Neural cell (in vitro differentiated cells): ENCODE measurements at regions not wholly inside any gene's neighbourhood (a gene's known extent, or its start where the extent isn't known, plus 50 kb on each side); places are given as distances from the start of the nearest gene placed in this dataset.

Experiments
- H2AFZ ChIP-seq: fragments of 200-600, 300-800 bp; sonication (generic), shearing (Covaris generic); 2 replicates; pipeline ENCODE4 v1.6.0; 2014; ENCODE audit warnings: low read depth, mild to moderate bottlenecking, antibody characterized with exemption, low read length, moderate library complexity
- H3F3A ChIP-seq: fragments of 200-600 bp; shearing (Covaris generic); 2 replicates; pipeline ENCODE4 v1.6.1; 2016; ENCODE audit warnings: mild to moderate bottlenecking, moderate library complexity, mixed read lengths, antibody characterized with exemption, low read length; ENCODE audit not compliant: insufficient read depth, poor library complexity, severe bottlenecking
- H3K27ac ChIP-seq: fragments of 200-600, 300-800 bp; sonication (generic), shearing (Covaris generic); 2 replicates; pipeline ENCODE4 v1.5.1; 2014; ENCODE audit warnings: mild to moderate bottlenecking, low read length, moderate library complexity
- H3K27me3 ChIP-seq: fragments of 300-800, 200-600 bp; sonication (generic), shearing (Covaris generic); 2 replicates; pipeline ENCODE4 v1.6.0; 2014; ENCODE audit warnings: mild to moderate bottlenecking, low read depth, low read length, moderate library complexity; ENCODE audit not compliant: insufficient read depth
- H3K36me3 ChIP-seq: fragments of 300-800, 200-600 bp; sonication (generic), shearing (Covaris generic); 2 replicates; pipeline ENCODE4 v1.5.1; 2014; ENCODE audit warnings: mild to moderate bottlenecking, antibody characterized with exemption, low read length, moderate library complexity; ENCODE audit not compliant: insufficient read depth
- H3K4me2 ChIP-seq: fragments of 300-800, 200-600 bp; sonication (generic), shearing (Covaris generic); 2 replicates; pipeline ENCODE4 v1.6.0; 2014; ENCODE audit warnings: mild to moderate bottlenecking, low read length
- H3K4me3 ChIP-seq: fragments of 300-800, 200-600 bp; sonication (generic), shearing (Covaris generic); 2 replicates; pipeline ENCODE4 v1.5.1; 2014; ENCODE audit warnings: mild to moderate bottlenecking, low read length, moderate library complexity
- H3K79me2 ChIP-seq: fragments of 200-600 bp; shearing (Covaris generic); replicated peaks from 2 replicates; pipeline ENCODE4 v1.6.0; 2014; ENCODE audit warnings: mild to moderate bottlenecking, low read length, moderate library complexity; ENCODE audit not compliant: insufficient read depth
- H3K9ac ChIP-seq: fragments of 300-800, 200-600 bp; sonication (generic), shearing (Covaris generic); 2 replicates; pipeline ENCODE4 v1.6.1; 2016; ENCODE audit warnings: mild to moderate bottlenecking, low read length, mixed read lengths
- H3K9me2 ChIP-seq: fragments of 200-600 bp; shearing (Covaris generic); 2 replicates; pipeline ENCODE4 v1.6.1; 2016; ENCODE audit warnings: mild to moderate bottlenecking, low read length, mixed read lengths; ENCODE audit not compliant: insufficient read depth
- H3K9me3 ChIP-seq: fragments of 200-600, 300-800 bp; sonication (generic), shearing (Covaris generic); 2 replicates; pipeline ENCODE4 v1.6.1; 2016; ENCODE audit warnings: mild to moderate bottlenecking, mixed run types, low read length, moderate library complexity, mixed read lengths
- H4K20me1 ChIP-seq: fragments of 200-600 bp; shearing (Covaris generic); 2 replicates; pipeline ENCODE4 v1.6.1; 2016; ENCODE audit warnings: mild to moderate bottlenecking, mixed run types; ENCODE audit not compliant: insufficient read depth
- CTCF ChIP-seq: fragments of 450-650 bp; IDR thresholded peaks from 2 replicates; pipeline ENCODE4 v1.5.1; 2014; ENCODE audit warnings: antibody characterized with exemption, mild to moderate bottlenecking, moderate library complexity; ENCODE audit not compliant: poor library complexity, severe bottlenecking
- EP300 ChIP-seq: fragments of 450-650 bp; conservative IDR thresholded peaks from 2 replicates; pipeline ENCODE4 v1.6.1; 2014; ENCODE audit warnings: antibody characterized with exemption, mild to moderate bottlenecking, moderate library complexity; ENCODE audit not compliant: poor library complexity, severe bottlenecking
- EZH2 ChIP-seq: fragments of 200-600, 300-800 bp; shearing (Covaris generic), sonication (generic); IDR thresholded peaks from 2 replicates; pipeline ENCODE4 v1.6.1; 2014; ENCODE audit warnings: antibody characterized with exemption, low read length, borderline replicate concordance, mild to moderate bottlenecking; ENCODE audit not compliant: insufficient read depth, poor library complexity, severe bottlenecking
- MXI1 ChIP-seq: fragments of 450-650 bp; conservative IDR thresholded peaks from 2 replicates; pipeline ENCODE4 v1.6.1; 2014; ENCODE audit warnings: antibody characterized with exemption, mild to moderate bottlenecking; ENCODE audit not compliant: poor library complexity, severe bottlenecking
- POLR2AphosphoS5 ChIP-seq: IDR thresholded peaks from 2 replicates; pipeline ENCODE4 v1.6.1; 2012
- RAD21 ChIP-seq: fragments of 450-650 bp; conservative IDR thresholded peaks from 2 replicates; pipeline ENCODE4 v1.6.1; 2014; ENCODE audit warnings: antibody characterized with exemption, mild to moderate bottlenecking, moderate library complexity
- REST ChIP-seq: IDR thresholded peaks from 2 replicates; pipeline ENCODE4 v1.6.1; 2012; ENCODE audit warnings: borderline replicate concordance
- SMC3 ChIP-seq: fragments of 450-650 bp; conservative IDR thresholded peaks from 2 replicates; pipeline ENCODE4 v1.6.1; 2014; ENCODE audit warnings: antibody characterized with exemption, mild to moderate bottlenecking, moderate library complexity; ENCODE audit not compliant: poor library complexity
- TAF1 ChIP-seq: IDR thresholded peaks from 2 replicates; pipeline ENCODE4 v1.6.1; 2012; ENCODE audit warnings: low read depth

- no peaks in the 10 kb centered on the region for H3K9me2 ChIP-seq
- no peak overlapping the region for H2AFZ ChIP-seq
- no peak overlapping the region for H3K27ac ChIP-seq
- TF ChIP-seq CTCF (no peak), TAF1 (no peak), EP300 (no peak), MXI1 (no peak), EZH2 (no peak), RAD21 (no peak), SMC3 (no peak)
- no peak overlapping the region for H3K9ac ChIP-seq
- H3K4me2 ChIP-seq: no peak overlapping the region
- no peak overlapping the region for H3K4me3 ChIP-seq
- no peaks in the 10 kb centered on the region for H3K79me2 ChIP-seq
- no peaks in the 10 kb centered on the region for H3F3A ChIP-seq
- H3K27me3 ChIP-seq: no peaks in the 10 kb centered on the region
- no peaks in the 10 kb centered on the region for H3K9me3 ChIP-seq
- H4K20me1 ChIP-seq: no peaks in the 10 kb centered on the region
- no peaks in the 10 kb centered on the region for H3K36me3 ChIP-seq
Measured at GRCh38 chr9:26471261-26471660, 421.3 kb downstream of the CAAP1 start.

GRCh38 chr9:26470284-26470683 is 422.3 kb downstream of the CAAP1 start:
- TF ChIP-seq SMC3: no peak
- no peak for TF ChIP-seq REST
- TF ChIP-seq RAD21: no peak
- H3K9me2 ChIP-seq: no peaks in the 10 kb centered on the region

GRCh38 chr9:26463837-26464236 is 428.8 kb downstream of the CAAP1 start:
- H3K27me3 ChIP-seq: no peaks in the 10 kb centered on the region
- no peaks in the 10 kb centered on the region for H3K9me3 ChIP-seq
- no peaks in the 10 kb centered on the region for H3K36me3 ChIP-seq
- H3K9me2 ChIP-seq: no peaks in the 10 kb centered on the region
- no peaks in the 10 kb centered on the region for H3F3A ChIP-seq
- no peak for TF ChIP-seq POLR2AphosphoS5
- no peak for TF ChIP-seq EP300
- no peak for TF ChIP-seq RAD21
- no peak for TF ChIP-seq CTCF
- no peak for TF ChIP-seq REST
- TF ChIP-seq SMC3: no peak
- TF ChIP-seq EZH2: no peak
- no peak for TF ChIP-seq TAF1
- TF ChIP-seq MXI1: no peak
- no peak overlapping the region for H3K9ac ChIP-seq
- no peak overlapping the region for H3K4me2 ChIP-seq
- no peaks in the 10 kb centered on the region for H4K20me1 ChIP-seq
- H3K27ac ChIP-seq: no peak overlapping the region
- no peaks in the 10 kb centered on the region for H3K79me2 ChIP-seq
- no peak overlapping the region for H3K4me3 ChIP-seq
- no peak overlapping the region for H2AFZ ChIP-seq

More at GRCh38 chr9:26470284-26470683, 422.3 kb downstream of the CAAP1 start:
- Histone ChIP-seq H3K4me3 (no peak overlapping the region), H3K9ac (no peak overlapping the region), H3F3A (no peaks in the 10 kb centered on the region), H2AFZ (no peak overlapping the region), H3K36me3 (no peaks in the 10 kb centered on the region), H3K79me2 (no peaks in the 10 kb centered on the region), H3K9me3 (no peaks in the 10 kb centered on the region), H3K27me3 (no peaks in the 10 kb centered on the region), H3K27ac (no peak overlapping the region), H4K20me1 (no peaks in the 10 kb centered on the region), H3K4me2 (no peak overlapping the region)
